HepG2 (cell line): ENCODE measurements at regions not wholly inside any gene's neighbourhood (a gene's known extent, or its start where the extent isn't known, plus 50 kb on each side); places are given as distances from the start of the nearest gene placed in this dataset.

Experiments
- ATAC-seq: fragments of 200-7000 bp; cut with Tn5 transposase; 3 replicates; pipeline ENCODE4 v1.9.1; 2020; ENCODE audit warnings: mild to moderate bottlenecking, moderate library complexity
- BruUV-seq: library from RNA; stranded (reverse); fragments of 400-500 nt; replicated peaks from 2 replicates; lab custom pipeline; 2021; lab: Mats Ljungman, UMichigan
- CTCF ChIA-PET: fragments of 300-600 bp; formaldehyde crosslinking; extraction: SDS; loops from one replicate; lab custom pipeline; 2021; ENCODE audit warnings: low total read pairs, inconsistent platforms, low intra/inter-chr PET ratio; lab: Yijun Ruan, JAX
- POLR2A ChIA-PET: fragments of 350-600 bp; sonication (Branson Sonifier 250); formaldehyde crosslinking; loops from one replicate; lab custom pipeline; 2020; ENCODE audit warnings: antibody characterized with exemption, inconsistent platforms; lab: Yijun Ruan, JAX
- DNase-seq: peaks from one replicate; pipeline ENCODE4 v3.0.0-alpha.2; 2015; ENCODE audit warnings: low spot score
- FAIRE-seq: peaks from 3 replicates; lab custom pipeline; 2011; peaks lifted over from hg19 to GRCh38; lab: Jason Lieb, UNC
- H2AFZ ChIP-seq: one replicate; pipeline ENCODE4 v1.6.1; 2011; ENCODE audit warnings: low read length, inconsistent platforms
- H3K27ac ChIP-seq: fragments of 300-600 bp; 3 replicates; pipeline ENCODE4 v1.8.0; 2011; ENCODE audit warnings: mixed run types, mild to moderate bottlenecking, mixed read lengths, low read length, inconsistent platforms; ENCODE audit not compliant: insufficient read depth; ENCODE audit errors: extremely low read length
- H3K27me3 ChIP-seq, 2 experiments: fragments of 200-600 bp in 1 of 2; 2 replicates in 1 of 2; 3 replicates in 1 of 2; pipeline versions ENCODE4 v1.6.0 to v1.8.0; 2011; ENCODE audit warnings: low read length in 2 of 2, mild to moderate bottlenecking in 2 of 2, moderate library complexity in 2 of 2, inconsistent platforms in 1 of 2; ENCODE audit not compliant: insufficient read depth in 2 of 2, control insufficient read depth in 1 of 2
- H3K36me3 ChIP-seq, 2 experiments: fragments of 200-600 bp in 1 of 2; replicated peaks in 1 of 2; 2 replicates in 1 of 2; 3 replicates in 1 of 2; pipeline versions ENCODE4 v1.5.1 to v1.8.0; 2011; ENCODE audit warnings: low read length in 2 of 2, inconsistent platforms in 1 of 2; ENCODE audit not compliant: insufficient read depth in 2 of 2, control insufficient read depth in 1 of 2
- H3K4me1 ChIP-seq: 2 replicates; pipeline ENCODE4 v1.5.1; 2012; ENCODE audit warnings: low read length, inconsistent platforms; ENCODE audit not compliant: insufficient read depth
- H3K4me2 ChIP-seq: 2 replicates; pipeline ENCODE4 v1.6.0; 2011; ENCODE audit warnings: low read depth, low read length, inconsistent platforms
- H3K4me3 ChIP-seq, 3 experiments: fragments of 200-600 bp in 1 of 3; sonication (generic), shearing (Covaris generic) in 1 of 3; replicated peaks in 1 of 3; 2 replicates each; pipeline ENCODE4 v1.5.1; 2011 to 2016; ENCODE audit warnings: low read length in 3 of 3, inconsistent platforms in 2 of 3, low read depth in 2 of 3, mild to moderate bottlenecking in 2 of 3, control low read depth in 1 of 3, mixed read lengths in 1 of 3; ENCODE audit not compliant: insufficient read depth in 1 of 3
- H3K79me2 ChIP-seq: one replicate; pipeline ENCODE4 v1.6.1; 2011; ENCODE audit warnings: low read length, inconsistent platforms; ENCODE audit not compliant: insufficient read depth
- H3K9ac ChIP-seq: 2 replicates; pipeline ENCODE4 v1.6.0; 2011; ENCODE audit warnings: mild to moderate bottlenecking, low read depth, low read length, inconsistent platforms; ENCODE audit not compliant: insufficient read depth
- H3K9me3 ChIP-seq: 2 replicates; pipeline ENCODE4 v1.5.1; 2012; ENCODE audit warnings: mild to moderate bottlenecking, low read length
- H4K20me1 ChIP-seq: 2 replicates; pipeline ENCODE4 v1.6.0; 2011; ENCODE audit warnings: inconsistent platforms, mild to moderate bottlenecking, low read length, moderate library complexity; ENCODE audit not compliant: insufficient read depth
- BCL6 ChIP-seq: IDR thresholded peaks from 2 replicates; pipeline ENCODE4 v1.6.1; 2016; ENCODE audit warnings: missing genetic modification reagents, missing compliant biosample characterization
- CEBPB ChIP-seq: IDR thresholded peaks from 2 replicates; pipeline ENCODE4 v1.6.1; 2011; ENCODE audit warnings: low read depth, low read length, improper control_type of control experiment, borderline replicate concordance
- CEBPG ChIP-seq: IDR thresholded peaks from 2 replicates; pipeline ENCODE4 v1.6.1; 2016
- HNF4A ChIP-seq: sonication (generic); formaldehyde crosslinking; IDR thresholded peaks from 2 replicates; pipeline ENCODE4 v1.4.0; 2020; ENCODE audit warnings: missing genetic modification reagents
- NFE2 ChIP-seq: sonication (generic); formaldehyde crosslinking; IDR thresholded peaks from 2 replicates; pipeline ENCODE4 v1.4.0; 2020; ENCODE audit warnings: missing genetic modification reagents
- NFIC ChIP-seq: IDR thresholded peaks from 2 replicates; pipeline ENCODE4 v1.6.1; 2012; ENCODE audit warnings: mild to moderate bottlenecking, low read length, inconsistent platforms
- RFX3 ChIP-seq: IDR thresholded peaks from 2 replicates; pipeline ENCODE4 v1.6.1; 2016; ENCODE audit warnings: missing biosample characterization, missing genetic modification reagents
- SMYD3 ChIP-seq: sonication (generic); formaldehyde crosslinking; IDR thresholded peaks from 2 replicates; pipeline ENCODE4 v1.8.1; 2023; ENCODE audit warnings: mild to moderate bottlenecking, missing genetic modification reagents
- ZNF274 ChIP-seq: sonication (generic); formaldehyde crosslinking; IDR thresholded peaks from 2 replicates; pipeline ENCODE4 v1.5.1; 2020; ENCODE audit warnings: mild to moderate bottlenecking, missing genetic modification reagents
- WGBS: methylation state at CpG from one replicate; pipeline ENCODE4 v1.1.6; 2017; ENCODE audit warnings: low lambda C conversion rate; 5-methylcytosine and 5-hydroxymethylcytosine counted together
- in situ Hi-C: cut with HindIII; loops from 2 replicates; pipeline ENCODE4 v1.10.0; 2017; ENCODE audit warnings: low pct_unique_long_range_greater_than_20kb; ENCODE audit not compliant: extremely low pct_ligation_motif_present
- intact Hi-C: fragments of 100-400 bp; cut with micrococcal nuclease; formaldehyde crosslinking; loops from one replicate; pipeline ENCODE4 v1.10.0; 2022; ENCODE audit not compliant: unreplicated experiment
- TF ChIP-seq, protein P1 (sequence below): IDR thresholded peaks from 2 replicates; pipeline ENCODE4 v1.4.0; 2020; ENCODE audit warnings: mild to moderate bottlenecking, missing genetic modification reagents
- TF ChIP-seq, protein P2 (sequence below): sonication (generic); formaldehyde crosslinking; IDR thresholded peaks from 2 replicates; pipeline ENCODE4 v1.4.0; 2020; ENCODE audit warnings: missing genetic modification reagents, borderline replicate concordance
- TF ChIP-seq, protein P3 (sequence below): IDR thresholded peaks from 2 replicates; pipeline ENCODE4 v1.6.1; 2012; ENCODE audit warnings: low read depth, low read length, improper control_type of control experiment
- TF ChIP-seq, protein P4 (sequence below): sonication (generic); formaldehyde crosslinking; IDR thresholded peaks from 2 replicates; pipeline ENCODE4 v1.5.0; 2020; ENCODE audit warnings: missing genetic modification reagents

DNA sequence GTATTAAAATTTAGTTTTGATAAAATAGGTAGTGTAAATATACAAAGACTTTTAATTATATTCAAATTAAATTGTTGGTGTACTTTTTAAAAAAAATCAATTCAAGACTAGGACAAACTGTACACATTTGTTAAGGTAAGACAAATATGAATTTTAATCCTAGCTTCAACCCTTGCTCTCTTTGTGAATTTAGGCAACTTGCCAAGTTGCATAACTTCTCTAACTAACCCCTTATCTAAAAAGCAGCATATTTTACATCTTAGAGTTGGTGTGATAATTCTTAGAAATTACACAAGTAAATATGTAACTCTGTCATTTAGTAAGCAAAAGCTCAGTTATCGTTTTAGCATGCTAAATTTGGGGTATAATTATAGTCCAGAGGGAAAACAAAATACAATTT, 78.1 kb upstream of the FSTL5 start:
- Histone ChIP-seq H3K4me3 (no peak overlapping the region), H3K4me2 (no peak overlapping the region), H3K27ac (no peak overlapping the region), H3K9ac (no peak overlapping the region), H3K79me2 (no peaks in the 10 kb centered on the region), H3K9me3 (no peaks in the 10 kb centered on the region), H3K4me1 (0 out of 2 replicates have a peak, but pooled peaks cover 6% of the 10 kb centered on the region), H2AFZ (no peak overlapping the region), H4K20me1 (no peaks in the 10 kb centered on the region), H3K27me3 (no peaks in the 10 kb centered on the region), H3K36me3 (no peaks in the 10 kb centered on the region)
- in situ Hi-C loops, result no loop called here
- POLR2A ChIA-PET, result no interaction called here
- ATAC-seq (no peak), DNase-seq (peak; percentile 27), FAIRE-seq (no peak)
- BruUV-seq, result no TSS peak
- WGBS, result 0% methylated on average over 1 of the region's 1 CpG
- CTCF ChIA-PET, result no interaction called here
- intact Hi-C loops, result no loop called here
- TF ChIP-seq, protein P1, sequence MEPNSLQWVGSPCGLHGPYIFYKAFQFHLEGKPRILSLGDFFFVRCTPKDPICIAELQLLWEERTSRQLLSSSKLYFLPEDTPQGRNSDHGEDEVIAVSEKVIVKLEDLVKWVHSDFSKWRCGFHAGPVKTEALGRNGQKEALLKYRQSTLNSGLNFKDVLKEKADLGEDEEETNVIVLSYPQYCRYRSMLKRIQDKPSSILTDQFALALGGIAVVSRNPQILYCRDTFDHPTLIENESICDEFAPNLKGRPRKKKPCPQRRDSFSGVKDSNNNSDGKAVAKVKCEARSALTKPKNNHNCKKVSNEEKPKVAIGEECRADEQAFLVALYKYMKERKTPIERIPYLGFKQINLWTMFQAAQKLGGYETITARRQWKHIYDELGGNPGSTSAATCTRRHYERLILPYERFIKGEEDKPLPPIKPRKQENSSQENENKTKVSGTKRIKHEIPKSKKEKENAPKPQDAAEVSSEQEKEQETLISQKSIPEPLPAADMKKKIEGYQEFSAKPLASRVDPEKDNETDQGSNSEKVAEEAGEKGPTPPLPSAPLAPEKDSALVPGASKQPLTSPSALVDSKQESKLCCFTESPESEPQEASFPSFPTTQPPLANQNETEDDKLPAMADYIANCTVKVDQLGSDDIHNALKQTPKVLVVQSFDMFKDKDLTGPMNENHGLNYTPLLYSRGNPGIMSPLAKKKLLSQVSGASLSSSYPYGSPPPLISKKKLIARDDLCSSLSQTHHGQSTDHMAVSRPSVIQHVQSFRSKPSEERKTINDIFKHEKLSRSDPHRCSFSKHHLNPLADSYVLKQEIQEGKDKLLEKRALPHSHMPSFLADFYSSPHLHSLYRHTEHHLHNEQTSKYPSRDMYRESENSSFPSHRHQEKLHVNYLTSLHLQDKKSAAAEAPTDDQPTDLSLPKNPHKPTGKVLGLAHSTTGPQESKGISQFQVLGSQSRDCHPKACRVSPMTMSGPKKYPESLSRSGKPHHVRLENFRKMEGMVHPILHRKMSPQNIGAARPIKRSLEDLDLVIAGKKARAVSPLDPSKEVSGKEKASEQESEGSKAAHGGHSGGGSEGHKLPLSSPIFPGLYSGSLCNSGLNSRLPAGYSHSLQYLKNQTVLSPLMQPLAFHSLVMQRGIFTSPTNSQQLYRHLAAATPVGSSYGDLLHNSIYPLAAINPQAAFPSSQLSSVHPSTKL (CRISPR knock-in tag), result 0 out of 2 replicates have a peak, but pooled peaks have one; percentile 13
- TF ChIP-seq NFE2 (CRISPR knock-in tag) (no peak), CEBPG (CRISPR knock-in tag) (0 out of 2 replicates have a peak, but pooled peaks have one; percentile 16), HNF4A (CRISPR knock-in tag) (peak; percentile 8; the same call in 1 of the 2 replicates), NFIC (peak; percentile 65), BCL6 (CRISPR knock-in tag) (peak; percentile 77; the same call in 1 of the 2 replicates), CEBPB (0 out of 2 replicates have a peak, but pooled peaks have one; percentile 3), ZNF274 (CRISPR knock-in tag) (no peak), SMYD3 (no peak), RFX3 (CRISPR knock-in tag) (no peak)
- TF ChIP-seq, protein P2, sequence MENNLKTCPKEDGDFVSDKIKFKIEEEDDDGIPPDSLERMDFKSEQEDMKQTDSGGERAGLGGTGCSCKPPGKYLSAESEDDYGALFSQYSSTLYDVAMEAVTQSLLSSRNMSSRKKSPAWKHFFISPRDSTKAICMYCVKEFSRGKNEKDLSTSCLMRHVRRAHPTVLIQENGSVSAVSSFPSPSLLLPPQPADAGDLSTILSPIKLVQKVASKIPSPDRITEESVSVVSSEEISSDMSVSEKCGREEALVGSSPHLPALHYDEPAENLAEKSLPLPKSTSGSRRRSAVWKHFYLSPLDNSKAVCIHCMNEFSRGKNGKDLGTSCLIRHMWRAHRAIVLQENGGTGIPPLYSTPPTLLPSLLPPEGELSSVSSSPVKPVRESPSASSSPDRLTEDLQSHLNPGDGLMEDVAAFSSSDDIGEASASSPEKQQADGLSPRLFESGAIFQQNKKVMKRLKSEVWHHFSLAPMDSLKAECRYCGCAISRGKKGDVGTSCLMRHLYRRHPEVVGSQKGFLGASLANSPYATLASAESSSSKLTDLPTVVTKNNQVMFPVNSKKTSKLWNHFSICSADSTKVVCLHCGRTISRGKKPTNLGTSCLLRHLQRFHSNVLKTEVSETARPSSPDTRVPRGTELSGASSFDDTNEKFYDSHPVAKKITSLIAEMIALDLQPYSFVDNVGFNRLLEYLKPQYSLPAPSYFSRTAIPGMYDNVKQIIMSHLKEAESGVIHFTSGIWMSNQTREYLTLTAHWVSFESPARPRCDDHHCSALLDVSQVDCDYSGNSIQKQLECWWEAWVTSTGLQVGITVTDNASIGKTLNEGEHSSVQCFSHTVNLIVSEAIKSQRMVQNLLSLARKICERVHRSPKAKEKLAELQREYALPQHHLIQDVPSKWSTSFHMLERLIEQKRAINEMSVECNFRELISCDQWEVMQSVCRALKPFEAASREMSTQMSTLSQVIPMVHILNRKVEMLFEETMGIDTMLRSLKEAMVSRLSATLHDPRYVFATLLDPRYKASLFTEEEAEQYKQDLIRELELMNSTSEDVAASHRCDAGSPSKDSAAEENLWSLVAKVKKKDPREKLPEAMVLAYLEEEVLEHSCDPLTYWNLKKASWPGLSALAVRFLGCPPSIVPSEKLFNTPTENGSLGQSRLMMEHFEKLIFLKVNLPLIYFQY (CRISPR knock-in tag), result no peak
- TF ChIP-seq, protein P3, sequence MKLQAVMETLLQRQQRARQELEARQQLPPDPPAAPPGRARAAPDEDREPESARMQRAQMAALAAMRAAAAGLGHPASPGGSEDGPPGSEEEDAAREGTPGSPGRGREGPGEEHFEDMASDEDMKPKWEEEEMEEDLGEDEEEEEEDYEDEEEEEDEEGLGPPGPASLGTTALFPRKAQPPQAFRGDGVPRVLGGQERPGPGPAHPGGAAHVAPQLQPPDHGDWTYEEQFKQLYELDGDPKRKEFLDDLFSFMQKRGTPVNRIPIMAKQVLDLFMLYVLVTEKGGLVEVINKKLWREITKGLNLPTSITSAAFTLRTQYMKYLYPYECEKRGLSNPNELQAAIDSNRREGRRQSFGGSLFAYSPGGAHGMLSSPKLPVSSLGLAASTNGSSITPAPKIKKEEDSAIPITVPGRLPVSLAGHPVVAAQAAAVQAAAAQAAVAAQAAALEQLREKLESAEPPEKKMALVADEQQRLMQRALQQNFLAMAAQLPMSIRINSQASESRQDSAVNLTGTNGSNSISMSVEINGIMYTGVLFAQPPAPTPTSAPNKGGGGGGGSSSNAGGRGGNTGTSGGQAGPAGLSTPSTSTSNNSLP, result no peak
- TF ChIP-seq, protein P4, sequence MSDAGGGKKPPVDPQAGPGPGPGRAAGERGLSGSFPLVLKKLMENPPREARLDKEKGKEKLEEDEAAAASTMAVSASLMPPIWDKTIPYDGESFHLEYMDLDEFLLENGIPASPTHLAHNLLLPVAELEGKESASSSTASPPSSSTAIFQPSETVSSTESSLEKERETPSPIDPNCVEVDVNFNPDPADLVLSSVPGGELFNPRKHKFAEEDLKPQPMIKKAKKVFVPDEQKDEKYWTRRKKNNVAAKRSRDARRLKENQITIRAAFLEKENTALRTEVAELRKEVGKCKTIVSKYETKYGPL (CRISPR knock-in tag), result peak; percentile 47; the same call in 1 of the 2 replicates
